Left ventricle myocardium inferior (tissue), 1 donor: ENCODE measurements at regions not wholly inside any gene's neighbourhood (a gene's known extent, or its start where the extent isn't known, plus 50 kb on each side); places are given as distances from the start of the nearest gene placed in this dataset.

Experiments
- DNase-seq: peaks from one replicate; pipeline ENCODE4 v3.0.0-alpha.2; 2020
- H3K27ac ChIP-seq: fragments of 200-600 bp; replicated peaks from 2 replicates; pipeline ENCODE4 v1.8.0; 2021
- H3K27me3 ChIP-seq: fragments of 200-600 bp; 2 replicates; pipeline ENCODE4 v1.8.0; 2021; ENCODE audit warnings: low read depth
- H3K36me3 ChIP-seq: fragments of 200-600 bp; 2 replicates; pipeline ENCODE4 v1.8.0; 2021
- H3K4me1 ChIP-seq: fragments of 200-600 bp; 2 replicates; pipeline ENCODE4 v1.8.0; 2021
- H3K4me3 ChIP-seq: fragments of 200-600 bp; 2 replicates; pipeline ENCODE4 v1.8.0; 2021; ENCODE audit warnings: mild to moderate bottlenecking, moderate library complexity
- H3K9me3 ChIP-seq: fragments of 200-600 bp; replicated peaks from 2 replicates; pipeline ENCODE4 v1.8.0; 2021
- CTCF ChIP-seq: fragments of 200-600 bp; IDR thresholded peaks from 2 replicates; pipeline ENCODE4 v1.8.0; 2021; ENCODE audit warnings: antibody characterized with exemption, mild to moderate bottlenecking, borderline replicate concordance
- intact Hi-C: fragments of 100-400 bp; cut with micrococcal nuclease; formaldehyde crosslinking; loops from one replicate; pipeline ENCODE4 v1.11.0; 2022
- donor health status: DM: no; HTN: yes; CAD: no; lungs with severe emphysema.

DNA sequence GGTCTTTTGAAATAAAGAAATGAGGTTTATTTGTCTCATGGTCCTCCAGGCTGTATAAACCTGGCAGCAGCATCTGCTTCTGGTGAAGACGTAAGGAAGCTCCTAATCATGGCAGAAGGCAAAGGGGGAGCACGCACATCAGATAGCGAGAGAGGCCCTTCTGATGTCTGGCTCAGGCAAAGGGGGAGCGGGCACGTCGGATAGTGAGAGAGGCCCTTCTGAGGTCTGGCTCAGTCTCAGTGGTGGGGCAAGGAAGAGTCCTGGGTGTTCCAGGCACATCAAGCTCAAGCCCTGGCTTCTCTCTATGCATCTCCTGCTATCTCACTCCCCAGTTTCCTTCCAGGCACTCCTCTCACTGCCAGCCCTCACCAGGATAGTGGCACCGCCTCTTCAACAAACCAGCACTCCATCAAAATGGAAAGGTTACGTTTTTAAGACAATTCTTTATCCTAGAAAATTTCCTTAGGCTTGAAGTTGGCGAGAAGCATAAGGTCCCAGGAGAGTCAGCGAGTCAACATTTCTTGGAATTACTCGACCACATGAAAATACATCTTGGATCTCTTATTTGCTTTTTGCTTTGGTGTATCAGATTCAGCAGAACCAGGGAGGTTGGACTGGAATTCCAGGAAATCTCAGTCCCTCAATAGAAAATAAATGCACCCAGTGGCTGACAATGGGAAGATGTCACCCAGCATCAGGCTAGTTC, 189.6 kb upstream of the TMEM132C start:
- no peak for TF ChIP-seq CTCF
- Histone ChIP-seq H3K4me1 (no peaks in the 10 kb centered on the region), H3K4me3 (no peak overlapping the region), H3K27ac (no peak overlapping the region), H3K36me3 (no peaks in the 10 kb centered on the region), H3K27me3 (peaks cover 25% of the 10 kb centered on the region), H3K9me3 (peaks cover 5% of the 10 kb centered on the region)
- no peak for DNase-seq
- intact Hi-C loops: no loop called here

- no peak for TF ChIP-seq CTCF
- intact Hi-C loops: no loop called here
- peaks cover 5% of the 10 kb centered on the region for H3K9me3 ChIP-seq
- no peaks in the 10 kb centered on the region for H3K36me3 ChIP-seq
- H3K27ac ChIP-seq: no peak overlapping the region
- H3K4me1 ChIP-seq: no peaks in the 10 kb centered on the region
- peaks cover 25% of the 10 kb centered on the region for H3K27me3 ChIP-seq
- DNase-seq: no peak
- no peak overlapping the region for H3K4me3 ChIP-seq
Observed at GRCh38 chr12:128077917-128078298, 189.1 kb upstream of the TMEM132C start.

DNA sequence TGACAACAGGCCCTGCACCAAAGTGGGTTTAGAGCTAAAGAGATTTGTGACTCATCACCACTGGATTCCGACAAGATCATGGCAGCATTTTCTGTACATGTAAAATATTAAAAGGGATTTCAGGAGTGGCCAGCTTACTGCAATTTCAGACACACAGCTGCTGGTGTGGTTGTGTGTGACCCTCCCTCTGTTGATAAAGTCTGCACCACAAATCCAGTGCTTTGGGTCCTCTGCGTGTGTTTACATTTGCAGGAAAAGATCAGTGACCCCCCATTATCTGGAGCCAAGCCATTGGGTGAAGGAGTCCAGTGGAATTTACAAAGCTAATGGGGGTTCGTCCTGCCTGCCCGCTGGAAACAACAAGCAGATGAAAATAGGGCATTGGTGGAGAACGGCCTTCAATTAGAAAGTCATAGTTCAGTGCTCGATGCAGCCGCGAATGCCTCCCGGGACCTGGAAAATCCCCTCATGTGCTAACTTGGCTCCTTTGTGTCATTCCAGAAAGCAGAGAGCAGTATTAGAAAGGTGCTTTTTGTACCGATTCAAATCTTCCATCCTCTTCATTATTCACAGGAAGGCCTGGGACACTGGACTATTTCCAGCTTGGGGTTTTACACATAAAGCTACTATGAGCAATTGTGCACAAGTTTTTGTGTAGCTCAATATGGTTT, 188.5 kb upstream of the TMEM132C start:
- Histone ChIP-seq H3K4me3 (no peak overlapping the region), H3K4me1 (no peaks in the 10 kb centered on the region), H3K36me3 (no peaks in the 10 kb centered on the region), H3K9me3 (peaks cover 5% of the 10 kb centered on the region), H3K27me3 (peaks cover 25% of the 10 kb centered on the region), H3K27ac (no peak overlapping the region)
- TF ChIP-seq CTCF: no peak
- no peak for DNase-seq
- intact Hi-C loops: no loop called here

DNA sequence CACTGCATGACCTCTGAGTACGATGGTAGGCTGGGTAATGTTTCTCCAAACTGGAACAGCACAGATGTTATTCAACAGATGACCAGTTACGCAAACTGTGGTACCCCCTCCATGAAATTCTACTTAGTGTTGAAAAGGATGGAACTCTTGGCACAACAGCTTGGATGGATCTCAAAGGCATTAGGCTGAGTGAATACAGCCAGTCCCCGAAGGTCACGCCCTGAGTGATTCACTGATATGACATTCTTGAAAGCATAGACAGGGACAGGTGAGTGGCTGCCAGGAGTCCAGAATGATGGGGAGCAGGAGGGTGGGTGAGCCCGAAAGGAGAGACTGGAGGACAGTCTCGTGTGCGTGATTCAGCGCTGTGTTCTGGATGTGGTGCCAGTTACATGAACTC, 187.5 kb upstream of the TMEM132C start:
- Histone ChIP-seq H3K4me3 (no peak overlapping the region), H3K27ac (no peak overlapping the region), H3K36me3 (no peaks in the 10 kb centered on the region), H3K4me1 (no peaks in the 10 kb centered on the region), H3K9me3 (peaks cover 5% of the 10 kb centered on the region), H3K27me3 (peaks cover 25% of the 10 kb centered on the region)
- no peak for DNase-seq
- TF ChIP-seq CTCF: no peak
- intact Hi-C loops: no loop called here

- H3K27me3 ChIP-seq: no peaks in the 10 kb centered on the region
- H3K4me1 ChIP-seq: no peaks in the 10 kb centered on the region
- H3K4me3 ChIP-seq: no peak overlapping the region
- H3K36me3 ChIP-seq: no peaks in the 10 kb centered on the region
- TF ChIP-seq CTCF: no peak
- no peaks in the 10 kb centered on the region for H3K9me3 ChIP-seq
- intact Hi-C loops: no loop called here
- H3K27ac ChIP-seq: no peak overlapping the region
- no peak for DNase-seq
Observed at GRCh38 chr12:128083132-128083729, 183.7 kb upstream of the TMEM132C start.
